Kidney (tissue), 13 donors: ENCODE measurements at regions not wholly inside any gene's neighbourhood (a gene's known extent, or its start where the extent isn't known, plus 50 kb on each side); places are given as distances from the start of the nearest gene placed in this dataset.

Experiments used
- DNase-seq, 5 donors: peaks; one replicate each; pipeline ENCODE4 v3.0.0-alpha.2; 2013 to 2020
- FAIRE-seq: peaks from 2 replicates; lab custom pipeline; 2012; peaks lifted over from hg19 to GRCh38; lab: Jason Lieb, UNC
- H3K27ac ChIP-seq, 2 donors: one replicate each; pipeline ENCODE4 v1.7.0; 2013; ENCODE audit warnings: low read depth in 2 of 2, low read length in 2 of 2, inconsistent platforms in 1 of 2
- H3K27me3 ChIP-seq: one replicate; pipeline ENCODE4 v1.7.1; 2013; ENCODE audit warnings: low read length, inconsistent platforms; ENCODE audit not compliant: control insufficient read depth, insufficient read depth
- H3K36me3 ChIP-seq, 3 donors: one replicate each; pipeline versions ENCODE4 v1.7.0 to v1.7.1; 2013; ENCODE audit warnings: low read length in 3 of 3, control low read depth in 1 of 3, inconsistent platforms in 1 of 3; ENCODE audit not compliant: insufficient read depth in 3 of 3, control insufficient read depth in 2 of 3
- H3K4me1 ChIP-seq, 3 donors: one replicate each; pipeline versions ENCODE4 v1.7.0 to v1.7.1; 2013; ENCODE audit warnings: low read length in 3 of 3, inconsistent platforms in 1 of 3, low read depth in 1 of 3; ENCODE audit not compliant: control insufficient read depth in 2 of 3, insufficient read depth in 2 of 3
- H3K4me3 ChIP-seq, 3 donors: one replicate each; pipeline versions ENCODE4 v1.7.0 to v1.8.1; 2013; ENCODE audit warnings: low read length in 3 of 3, control low read depth in 1 of 3, inconsistent platforms in 1 of 3
- H3K9ac ChIP-seq, 3 donors: one replicate each; pipeline versions ENCODE4 v1.7.0 to v1.7.1; 2013; ENCODE audit warnings: low read length in 3 of 3, control low read depth in 1 of 3, inconsistent platforms in 1 of 3
- H3K9me3 ChIP-seq, 3 donors: one replicate each; pipeline versions ENCODE4 v1.7.0 to v1.7.1; 2013; ENCODE audit warnings: low read length in 3 of 3, control low read depth in 1 of 3, inconsistent platforms in 1 of 3; ENCODE audit not compliant: control insufficient read depth in 2 of 3, insufficient read depth in 1 of 3
- CTCF ChIP-seq: IDR thresholded peaks from 3 replicates; pipeline ENCODE4 v1.5.1; 2012; ENCODE audit warnings: mild to moderate bottlenecking, moderate library complexity, borderline replicate concordance; ENCODE audit not compliant: insufficient read depth; ENCODE audit errors: extremely low read depth
- intact Hi-C: fragments of 100-400 bp; cut with DNase I; formaldehyde crosslinking; loops from one replicate; pipeline ENCODE4 v1.11.1; 2022
- donor health status: control.
- donor health status: control.
- donor health status: control.
- donor health status: control.
- donor health status: control.
- donor health status: DM: yes; HTN: yes; CAD: no.
- donor health status: Normal renal cell carcinoma (clear cell type).

GRCh38 chr9:108073823-108074222 is 584.3 kb upstream of the KLF4 start:
- Histone ChIP-seq H3K9ac (no peak overlapping the region), H3K4me3 (no peak overlapping the region), H3K36me3 (no peaks in the 10 kb centered on the region), H3K4me1 (no peaks in the 10 kb centered on the region), H3K9me3 (no peaks in the 10 kb centered on the region), H3K27ac (no peak overlapping the region), H3K27me3 (no peaks in the 10 kb centered on the region)
- no peak for DNase-seq
- intact Hi-C loops, result no loop called here
- TF ChIP-seq CTCF, result no peak
- no peak for FAIRE-seq

DNA sequence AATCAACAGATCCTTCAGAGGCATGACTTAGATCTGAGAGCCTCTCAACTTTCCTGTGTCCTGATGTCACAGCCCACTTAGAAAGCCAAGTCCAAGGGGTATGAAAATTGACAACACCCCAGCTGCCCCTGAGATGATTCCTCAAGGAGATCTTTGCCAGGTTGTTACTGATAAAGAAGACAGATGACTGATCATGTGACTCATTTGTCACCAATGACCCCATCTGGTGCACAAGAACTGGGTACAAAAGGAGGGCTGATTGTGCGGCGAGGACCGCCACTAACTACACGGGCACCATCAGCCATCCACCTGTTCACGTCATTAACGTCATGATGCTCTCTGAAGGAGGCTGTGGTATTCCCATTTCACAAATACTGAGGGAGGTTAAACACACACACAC is 583.2 kb upstream of the KLF4 start:
- Histone ChIP-seq H3K4me1 (no peaks in the 10 kb centered on the region), H3K27me3 (no peaks in the 10 kb centered on the region), H3K36me3 (no peaks in the 10 kb centered on the region), H3K9ac (no peak overlapping the region), H3K27ac (no peak overlapping the region), H3K9me3 (no peaks in the 10 kb centered on the region), H3K4me3 (no peak overlapping the region)
- DNase-seq (no peak), FAIRE-seq (no peak)
- no peak for TF ChIP-seq CTCF
- intact Hi-C loops, result no loop called here

DNA sequence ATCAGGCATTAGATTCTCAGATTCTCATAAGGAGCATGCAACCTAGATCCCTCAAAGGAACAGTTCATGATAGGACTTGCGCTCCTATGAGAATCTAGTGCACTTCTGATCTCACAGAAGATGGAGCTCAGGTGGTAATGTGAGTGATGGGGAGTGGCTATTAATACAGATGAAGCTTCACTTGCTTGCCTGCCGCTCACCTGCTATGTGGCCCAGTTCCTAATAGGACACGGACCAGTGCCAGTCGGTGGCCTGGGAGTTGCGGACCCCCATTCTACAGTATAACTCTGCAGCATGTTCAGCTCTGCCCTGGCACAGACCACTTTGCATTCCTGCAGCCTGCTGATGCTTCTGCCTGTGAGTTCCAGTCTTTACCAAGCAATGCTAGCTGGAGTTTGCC is 581.3 kb upstream of the KLF4 start:
- DNase-seq (no peak), FAIRE-seq (no peak)
- Histone ChIP-seq H3K36me3 (no peaks in the 10 kb centered on the region), H3K4me3 (no peak overlapping the region), H3K9ac (no peak overlapping the region), H3K27me3 (no peaks in the 10 kb centered on the region), H3K27ac (no peak overlapping the region), H3K9me3 (no peaks in the 10 kb centered on the region), H3K4me1 (no peaks in the 10 kb centered on the region)
- TF ChIP-seq CTCF, result no peak
- intact Hi-C loops, result no loop called here

- DNase-seq (no peak), FAIRE-seq (no peak)
- Histone ChIP-seq H3K4me3 (no peak overlapping the region), H3K27ac (no peak overlapping the region), H3K36me3 (no peaks in the 10 kb centered on the region), H3K9ac (no peak overlapping the region), H3K9me3 (no peaks in the 10 kb centered on the region), H3K27me3 (no peaks in the 10 kb centered on the region), H3K4me1 (no peaks in the 10 kb centered on the region)
- TF ChIP-seq CTCF, result no peak
- intact Hi-C loops, result no loop called here
Observed at GRCh38 chr9:108069991-108070390, 580.4 kb upstream of the KLF4 start.
